GM23338 (cell line): ENCODE measurements at regions not wholly inside any gene's neighbourhood (a gene's known extent, or its start where the extent isn't known, plus 50 kb on each side); places are given as distances from the start of the nearest gene placed in this dataset.

Experiments
- ATAC-seq: fragments of 200-7000 bp; cut with Tn5 transposase; 3 replicates; pipeline ENCODE4 v1.9.1; 2020
- DNase-seq: peaks from one replicate; pipeline ENCODE4 v3.0.0-alpha.2; 2015; ENCODE audit warnings: low spot score
- H2AFZ ChIP-seq: fragments of 200-600 bp; sonication (generic); 2 replicates; pipeline ENCODE4 v1.8.0; 2016; ENCODE audit warnings: antibody characterized with exemption, mild to moderate bottlenecking, moderate library complexity
- H3F3A ChIP-seq: fragments of 200-600 bp; sonication (generic); replicated peaks from 2 replicates; pipeline ENCODE4 v1.8.0; 2017; ENCODE audit warnings: antibody characterized with exemption, mixed run types, low read depth
- H3K27ac ChIP-seq: fragments of 200-600 bp; sonication (generic); 2 replicates; pipeline ENCODE4 v1.6.1; 2016; ENCODE audit warnings: low read depth
- H3K27me3 ChIP-seq: fragments of 200-600 bp; sonication (generic); 2 replicates; pipeline ENCODE4 v1.8.0; 2016; ENCODE audit warnings: mild to moderate bottlenecking, mixed run types, moderate library complexity; ENCODE audit not compliant: insufficient read depth
- H3K36me3 ChIP-seq: fragments of 200-600 bp; sonication (generic); 2 replicates; pipeline ENCODE4 v1.8.0; 2016; ENCODE audit warnings: mild to moderate bottlenecking; ENCODE audit not compliant: insufficient read depth
- H3K4me1 ChIP-seq: fragments of 200-600 bp; sonication (generic); 2 replicates; pipeline ENCODE4 v1.8.0; 2016; ENCODE audit warnings: mild to moderate bottlenecking, moderate library complexity; ENCODE audit not compliant: insufficient read depth
- H3K4me2 ChIP-seq: fragments of 200-600 bp; sonication (generic); 2 replicates; pipeline ENCODE4 v1.7.1; 2017; ENCODE audit warnings: mixed run types
- H3K4me3 ChIP-seq: fragments of 200-600 bp; sonication (generic); 2 replicates; pipeline ENCODE4 v1.6.1; 2016; ENCODE audit warnings: mixed run types
- H3K79me2 ChIP-seq: fragments of 200-600 bp; sonication (generic); replicated peaks from 2 replicates; pipeline ENCODE4 v1.8.0; 2017; ENCODE audit warnings: mild to moderate bottlenecking; ENCODE audit not compliant: insufficient read depth
- H3K9me2 ChIP-seq: fragments of 200-600 bp; sonication (generic); 2 replicates; pipeline ENCODE4 v1.8.0; 2017; ENCODE audit not compliant: insufficient read depth
- H4K20me1 ChIP-seq: fragments of 200-600 bp; sonication (generic); replicated peaks from 2 replicates; pipeline ENCODE4 v1.8.0; 2017; ENCODE audit warnings: mild to moderate bottlenecking; ENCODE audit not compliant: insufficient read depth
- H3K27ac Mint-ChIP-seq: 2 replicates; pipeline ENCODE4 v1.8.0; 2020; ENCODE audit warnings: inconsistent platforms, mild to moderate bottlenecking, moderate library complexity, mixed read lengths
- H3K27me3 Mint-ChIP-seq: 3 replicates; pipeline ENCODE4 v1.8.0; 2022; ENCODE audit warnings: low read depth, mild to moderate bottlenecking, moderate library complexity, mixed read lengths, inconsistent platforms; ENCODE audit not compliant: insufficient read depth, poor library complexity
- H3K36me3 Mint-ChIP-seq: 3 replicates; pipeline ENCODE4 v1.8.0; 2021; ENCODE audit warnings: low read depth, mild to moderate bottlenecking, inconsistent platforms, moderate library complexity, mixed read lengths
- H3K4me1 Mint-ChIP-seq: 3 replicates; pipeline ENCODE4 v1.8.0; 2020; ENCODE audit warnings: mild to moderate bottlenecking, inconsistent platforms, mixed read lengths
- H3K4me3 Mint-ChIP-seq: 3 replicates; pipeline ENCODE4 v1.8.0; 2021; ENCODE audit warnings: moderate library complexity, mild to moderate bottlenecking, inconsistent platforms, mixed read lengths
- H3K9me3 Mint-ChIP-seq: 3 replicates; pipeline ENCODE4 v1.8.0; 2020; ENCODE audit warnings: moderate library complexity, mild to moderate bottlenecking, inconsistent platforms, mixed read lengths
- CTCF ChIP-seq, 2 experiments: fragments of 200-600 bp in 1 of 2; sonication (generic) in 1 of 2; conservative IDR thresholded peaks; 2 replicates each; pipeline versions ENCODE4 v1.5.1 to v1.6.1; 2016 to 2017; ENCODE audit warnings: antibody characterized with exemption in 2 of 2, low read depth in 2 of 2, mild to moderate bottlenecking in 2 of 2, moderate library complexity in 1 of 2
- ETS1 ChIP-seq: IDR thresholded peaks from 2 replicates; pipeline ENCODE4 v1.6.1; 2016; ENCODE audit warnings: antibody characterized with exemption
- STAT1 ChIP-seq: IDR thresholded peaks from one replicate; pipeline ENCODE4 v1.6.1; 2016; ENCODE audit warnings: antibody characterized with exemption; ENCODE audit not compliant: unreplicated experiment
- ZNF114 ChIP-seq: fragments of 250-450 bp; sonication (Bioruptor Pico); IDR thresholded peaks from 2 replicates; pipeline ENCODE4 v1.5.0; 2020; ENCODE audit warnings: mild to moderate bottlenecking, moderate library complexity
- ZNF331 ChIP-seq: fragments of 250-450 bp; sonication (Bioruptor Pico); IDR thresholded peaks from 2 replicates; pipeline ENCODE4 v1.5.0; 2020; ENCODE audit warnings: low read depth, mild to moderate bottlenecking, moderate library complexity
- ZNF462 ChIP-seq: fragments of 250-450 bp; sonication (Bioruptor Pico); IDR thresholded peaks from 2 replicates; pipeline ENCODE4 v1.5.0; 2020; ENCODE audit warnings: mild to moderate bottlenecking, moderate library complexity

- TF ChIP-seq STAT1 (no peak), ZNF462 (CRISPR knock-in tag) (no peak)
Observed at GRCh38 chr3:102085431-102086176, 236.3 kb downstream of the NFKBIZ start (continued).

- no peaks in the 10 kb centered on the region for H4K20me1 ChIP-seq
- H3K36me3 ChIP-seq = no peaks in the 10 kb centered on the region
- no peak overlapping the region for H3K4me3 ChIP-seq
- Mint-ChIP-seq H3K4me3 (no peak overlapping the region), H3K36me3 (no peaks in the 10 kb centered on the region), H3K9me3 (no peaks in the 10 kb centered on the region), H3K27me3 (no peaks in the 10 kb centered on the region), H3K4me1 (peaks cover 4% of the 10 kb centered on the region; the same call in 2 of the 3 replicates), H3K27ac (no peak overlapping the region)
- H3K4me2 ChIP-seq = no peak overlapping the region
- no peak overlapping the region for H3K27ac ChIP-seq
- ATAC-seq (no peak; the same call in 2 of the 3 replicates), DNase-seq (peak; percentile 16)
- no peaks in the 10 kb centered on the region for H3K27me3 ChIP-seq
- H3K79me2 ChIP-seq = no peaks in the 10 kb centered on the region
- no peaks in the 10 kb centered on the region for H3F3A ChIP-seq
- H2AFZ ChIP-seq = no peak overlapping the region
- no peaks in the 10 kb centered on the region for H3K9me2 ChIP-seq
- 0 out of 2 replicates have a peak, but pooled peaks cover 2% of the 10 kb centered on the region for H3K4me1 ChIP-seq
- TF ChIP-seq ZNF331 (CRISPR knock-in tag) = no peak
- TF ChIP-seq CTCF (conservative IDR thresholded peaks at IDR 0.05; ENCODE audit: low read depth in 2 of 2) = no peak
- no peak for TF ChIP-seq ZNF114 (CRISPR knock-in tag)
- TF ChIP-seq ETS1 = no peak
Observed at GRCh38 chr3:102087236-102087635, 237.9 kb downstream of the NFKBIZ start.
